AG04450 (cell line): ENCODE measurements at regions not wholly inside any gene's neighbourhood (a gene's known extent, or its start where the extent isn't known, plus 50 kb on each side); places are given as distances from the start of the nearest gene placed in this dataset.

Experiments
- CTCF ChIA-PET: fragments of 300-600, 350-600 bp; formaldehyde crosslinking; extraction: SDS; loops from one replicate; lab custom pipeline; 2022; ENCODE audit warnings: antibody characterized with exemption, inconsistent platforms; lab: Charles Lee
- POLR2A ChIA-PET: fragments of 350-600 bp; formaldehyde crosslinking; extraction: SDS; loops from one replicate; lab custom pipeline; 2021; ENCODE audit warnings: antibody characterized with exemption, inconsistent platforms; lab: Yijun Ruan, JAX
- DNase-seq: peaks from one replicate; pipeline ENCODE4 v3.0.0-alpha.2; 2011; ENCODE audit warnings: low read depth, low spot score
- H3K27ac ChIP-seq: one replicate; pipeline ENCODE4 v1.5.1; 2012; ENCODE audit warnings: low read depth, low read length, control low read depth
- H3K27me3 ChIP-seq: one replicate; pipeline ENCODE4 v1.6.0; 2012; ENCODE audit warnings: low read length; ENCODE audit not compliant: control insufficient read depth, insufficient read depth
- H3K4me3 ChIP-seq: 2 replicates; pipeline ENCODE4 v1.5.1; 2011; ENCODE audit warnings: mild to moderate bottlenecking, low read depth, low read length, control low read depth
- H3K9me3 ChIP-seq: 2 replicates; pipeline ENCODE4 v1.5.1; 2012; ENCODE audit warnings: low read length; ENCODE audit not compliant: control insufficient read depth, insufficient read depth
- TF ChIP-seq, protein P1 (sequence below): IDR thresholded peaks from 2 replicates; pipeline ENCODE4 v1.5.1; 2011; ENCODE audit warnings: low read depth, low read length, control low read depth, inconsistent platforms

- CTCF ChIA-PET = no interaction called here
- no peak overlapping the region for H3K4me3 ChIP-seq
- no peaks in the 10 kb centered on the region for H3K9me3 ChIP-seq
- no peak for DNase-seq
- H3K27ac ChIP-seq = no peak overlapping the region
- POLR2A ChIA-PET = no interaction called here
- TF ChIP-seq, protein P1, sequence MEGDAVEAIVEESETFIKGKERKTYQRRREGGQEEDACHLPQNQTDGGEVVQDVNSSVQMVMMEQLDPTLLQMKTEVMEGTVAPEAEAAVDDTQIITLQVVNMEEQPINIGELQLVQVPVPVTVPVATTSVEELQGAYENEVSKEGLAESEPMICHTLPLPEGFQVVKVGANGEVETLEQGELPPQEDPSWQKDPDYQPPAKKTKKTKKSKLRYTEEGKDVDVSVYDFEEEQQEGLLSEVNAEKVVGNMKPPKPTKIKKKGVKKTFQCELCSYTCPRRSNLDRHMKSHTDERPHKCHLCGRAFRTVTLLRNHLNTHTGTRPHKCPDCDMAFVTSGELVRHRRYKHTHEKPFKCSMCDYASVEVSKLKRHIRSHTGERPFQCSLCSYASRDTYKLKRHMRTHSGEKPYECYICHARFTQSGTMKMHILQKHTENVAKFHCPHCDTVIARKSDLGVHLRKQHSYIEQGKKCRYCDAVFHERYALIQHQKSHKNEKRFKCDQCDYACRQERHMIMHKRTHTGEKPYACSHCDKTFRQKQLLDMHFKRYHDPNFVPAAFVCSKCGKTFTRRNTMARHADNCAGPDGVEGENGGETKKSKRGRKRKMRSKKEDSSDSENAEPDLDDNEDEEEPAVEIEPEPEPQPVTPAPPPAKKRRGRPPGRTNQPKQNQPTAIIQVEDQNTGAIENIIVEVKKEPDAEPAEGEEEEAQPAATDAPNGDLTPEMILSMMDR = no peak
- H3K27me3 ChIP-seq = no peaks in the 10 kb centered on the region
Measured at GRCh38 chr3:95438274-95438673, 1375.4 kb downstream of the NSUN3 start.

DNA sequence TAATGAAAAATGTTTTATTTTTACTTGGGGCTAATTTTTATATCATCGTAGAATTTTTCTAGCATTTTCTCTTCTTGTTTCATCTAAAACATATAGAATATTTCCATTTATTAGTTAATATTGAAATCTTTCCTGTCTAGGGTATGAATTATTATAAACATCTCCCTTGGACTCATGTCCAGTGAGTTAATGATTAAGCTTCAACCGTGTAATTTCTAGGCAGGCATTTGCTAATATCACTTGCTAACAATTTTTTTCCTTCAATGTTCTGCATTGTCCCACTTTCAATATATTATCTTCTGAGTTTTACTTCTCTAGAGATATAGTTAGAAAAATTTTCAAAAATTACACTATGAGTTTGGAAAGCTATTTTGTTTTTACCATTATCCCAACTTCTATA, 1371.6 kb upstream of the EPHA6 start:
- H3K27ac ChIP-seq = no peak overlapping the region
- no peaks in the 10 kb centered on the region for H3K9me3 ChIP-seq
- H3K27me3 ChIP-seq = no peaks in the 10 kb centered on the region
- TF ChIP-seq, protein P1 = no peak
- ChIA-PET POLR2A (no interaction called here), CTCF (no interaction called here)
- H3K4me3 ChIP-seq = no peak overlapping the region
- DNase-seq = no peak

DNA sequence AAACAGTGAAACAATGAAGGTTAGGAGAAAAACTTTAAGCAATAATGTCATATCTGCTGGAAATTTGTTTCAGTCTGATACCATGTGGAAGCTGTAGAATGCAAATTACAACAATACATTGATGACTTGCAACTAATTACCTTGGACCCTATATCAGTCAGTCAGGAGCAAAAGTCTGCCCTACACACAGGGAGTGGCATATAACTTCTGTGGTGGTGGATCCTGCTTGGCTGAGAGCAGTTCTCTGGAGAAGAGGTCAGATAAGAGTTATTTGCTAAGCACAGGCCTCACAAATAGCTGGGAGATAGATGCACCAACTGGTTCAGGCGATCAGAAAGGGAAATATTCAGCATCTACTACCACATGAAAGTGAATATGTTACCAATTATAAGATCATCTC, 1364.6 kb upstream of the EPHA6 start:
- TF ChIP-seq, protein P1 = no peak
- ChIA-PET POLR2A (no interaction called here), CTCF (no interaction called here)
- Histone ChIP-seq H3K27me3 (no peaks in the 10 kb centered on the region), H3K4me3 (no peak overlapping the region), H3K27ac (no peak overlapping the region), H3K9me3 (no peaks in the 10 kb centered on the region)
- DNase-seq = no peak

- POLR2A ChIA-PET = no interaction called here
- TF ChIP-seq, protein P1 = no peak
- 0 out of 2 replicates have a peak, but pooled peaks cover 2% of the 10 kb centered on the region for H3K9me3 ChIP-seq
- no peaks in the 10 kb centered on the region for H3K27me3 ChIP-seq
- no peak overlapping the region for H3K27ac ChIP-seq
- DNase-seq = no peak
- H3K4me3 ChIP-seq = no peak overlapping the region
- CTCF ChIA-PET = no interaction called here
Measured at GRCh38 chr3:95453242-95453641, 1361.2 kb upstream of the EPHA6 start.

GRCh38 chr3:95456835-95457234, 1357.6 kb upstream of the EPHA6 start:
- no peak for DNase-seq
- peaks cover 7% of the 10 kb centered on the region; the same call in 1 of the 2 replicates for H3K9me3 ChIP-seq
- POLR2A ChIA-PET = no interaction called here
- TF ChIP-seq, protein P1 = no peak
- CTCF ChIA-PET = no interaction called here
- no peak overlapping the region for H3K27ac ChIP-seq
- no peak overlapping the region for H3K4me3 ChIP-seq
- no peaks in the 10 kb centered on the region for H3K27me3 ChIP-seq
